BE2C (cell line): ENCODE measurements at regions not wholly inside any gene's neighbourhood (a gene's known extent, or its start where the extent isn't known, plus 50 kb on each side); places are given as distances from the start of the nearest gene placed in this dataset.

ENCODE experiments used
- DNase-seq: peaks from one replicate; pipeline ENCODE4 v3.0.0-alpha.2; 2020
- H3K27me3 ChIP-seq: fragments of 250-450 bp; sonication (Bioruptor Pico); 2 replicates; pipeline ENCODE4 v1.5.1; 2020; ENCODE audit warnings: mild to moderate bottlenecking
- H3K36me3 ChIP-seq: fragments of 250-450 bp; sonication (Bioruptor Pico); 2 replicates; pipeline ENCODE4 v1.5.1; 2020; ENCODE audit warnings: mild to moderate bottlenecking
- H3K4me1 ChIP-seq: fragments of 250-450 bp; sonication (Bioruptor Pico); 2 replicates; pipeline ENCODE4 v1.5.1; 2020
- H3K4me3 ChIP-seq: 2 replicates; pipeline ENCODE4 v1.5.1; 2011; ENCODE audit warnings: low read depth, low read length
- H3K9me3 ChIP-seq: fragments of 250-450 bp; sonication (Bioruptor Pico); 2 replicates; pipeline ENCODE4 v1.5.1; 2020
- CTCF ChIP-seq: IDR thresholded peaks from 2 replicates; pipeline ENCODE4 v1.5.1; 2012; ENCODE audit warnings: mild to moderate bottlenecking, low read depth, low read length

- TF ChIP-seq CTCF = no peak
- H3K9me3 ChIP-seq = no peaks in the 10 kb centered on the region
- no peak for DNase-seq
- no peaks in the 10 kb centered on the region for H3K27me3 ChIP-seq
- no peak overlapping the region for H3K4me3 ChIP-seq
- H3K4me1 ChIP-seq = no peaks in the 10 kb centered on the region
- no peaks in the 10 kb centered on the region for H3K36me3 ChIP-seq
These were observed 322.3 kb upstream of the FAT3 start for GRCh38 chr11:91902312-91902711.

- H3K4me3 ChIP-seq = no peak overlapping the region
- DNase-seq = no peak
- H3K9me3 ChIP-seq = no peaks in the 10 kb centered on the region
- TF ChIP-seq CTCF = no peak
- no peaks in the 10 kb centered on the region for H3K27me3 ChIP-seq
- no peaks in the 10 kb centered on the region for H3K4me1 ChIP-seq
- H3K36me3 ChIP-seq = no peaks in the 10 kb centered on the region
These were observed 344.0 kb upstream of the FAT3 start for GRCh38 chr11:91880660-91881059.

- no peaks in the 10 kb centered on the region for H3K4me1 ChIP-seq
- no peaks in the 10 kb centered on the region for H3K9me3 ChIP-seq
- H3K27me3 ChIP-seq = no peaks in the 10 kb centered on the region
- DNase-seq = no peak
- TF ChIP-seq CTCF = no peak
- no peaks in the 10 kb centered on the region for H3K36me3 ChIP-seq
- H3K4me3 ChIP-seq = no peak overlapping the region
These were observed 347.9 kb upstream of the FAT3 start for GRCh38 chr11:91876746-91877145.

- DNase-seq = no peak
- Histone ChIP-seq H3K4me1 (peaks cover 7% of the 10 kb centered on the region; the same call in 1 of the 2 replicates), H3K36me3 (no peaks in the 10 kb centered on the region), H3K4me3 (no peak overlapping the region), H3K9me3 (no peaks in the 10 kb centered on the region), H3K27me3 (no peaks in the 10 kb centered on the region)
- no peak for TF ChIP-seq CTCF
These were observed 352.4 kb upstream of the FAT3 start for GRCh38 chr11:91872243-91872642.

- H3K4me3 ChIP-seq = no peak overlapping the region
- H3K4me1 ChIP-seq = peaks cover 7% of the 10 kb centered on the region; the same call in 1 of the 2 replicates
- no peak for DNase-seq
- TF ChIP-seq CTCF = no peak
- H3K36me3 ChIP-seq = no peaks in the 10 kb centered on the region
- no peaks in the 10 kb centered on the region for H3K9me3 ChIP-seq
- H3K27me3 ChIP-seq = no peaks in the 10 kb centered on the region
These were observed 352.8 kb upstream of the FAT3 start for GRCh38 chr11:91871791-91872190.

- TF ChIP-seq CTCF = no peak
- Histone ChIP-seq H3K36me3 (no peaks in the 10 kb centered on the region), H3K4me3 (no peak overlapping the region), H3K27me3 (no peaks in the 10 kb centered on the region), H3K4me1 (peaks cover 7% of the 10 kb centered on the region; the same call in 1 of the 2 replicates), H3K9me3 (no peaks in the 10 kb centered on the region)
- no peak for DNase-seq
These were observed 353.6 kb upstream of the FAT3 start for GRCh38 chr11:91871048-91871447.
